ENCODE measurements at regions not wholly inside any gene's neighbourhood (a gene's known extent, or its start where the extent isn't known, plus 50 kb on each side); places are given as distances from the start of the nearest gene placed in this dataset.

DNA sequence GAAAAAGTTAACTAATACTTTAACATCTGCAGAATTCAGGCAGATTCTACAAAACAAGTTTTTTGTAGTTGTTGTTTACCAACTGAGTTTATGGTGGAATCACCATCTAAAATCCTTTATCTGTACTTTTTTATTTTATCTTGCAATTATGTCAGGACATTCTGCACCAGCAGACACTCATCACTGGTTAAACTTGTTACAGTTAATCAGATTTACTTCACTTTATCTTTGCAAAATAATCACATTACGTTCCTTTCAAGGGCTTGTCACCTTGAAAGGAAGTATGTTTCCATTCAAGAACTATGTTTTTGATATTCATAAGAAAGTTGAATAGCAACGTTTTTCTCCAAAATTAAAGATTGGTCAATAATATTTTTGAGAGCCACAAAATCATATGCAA is 796.6 kb upstream of the ROBO1 start:
- no peaks in the 10 kb centered on the region for H3K9me3 ChIP-seq
- no peaks in the 10 kb centered on the region for H3K36me3 ChIP-seq
- no peak overlapping the region for H3K4me3 ChIP-seq
- H3K4me1 ChIP-seq = no peaks in the 10 kb centered on the region
- DNase-seq (ENCODE audit: low spot score in 2 of 2) = no peak
- TF ChIP-seq, protein P1, sequence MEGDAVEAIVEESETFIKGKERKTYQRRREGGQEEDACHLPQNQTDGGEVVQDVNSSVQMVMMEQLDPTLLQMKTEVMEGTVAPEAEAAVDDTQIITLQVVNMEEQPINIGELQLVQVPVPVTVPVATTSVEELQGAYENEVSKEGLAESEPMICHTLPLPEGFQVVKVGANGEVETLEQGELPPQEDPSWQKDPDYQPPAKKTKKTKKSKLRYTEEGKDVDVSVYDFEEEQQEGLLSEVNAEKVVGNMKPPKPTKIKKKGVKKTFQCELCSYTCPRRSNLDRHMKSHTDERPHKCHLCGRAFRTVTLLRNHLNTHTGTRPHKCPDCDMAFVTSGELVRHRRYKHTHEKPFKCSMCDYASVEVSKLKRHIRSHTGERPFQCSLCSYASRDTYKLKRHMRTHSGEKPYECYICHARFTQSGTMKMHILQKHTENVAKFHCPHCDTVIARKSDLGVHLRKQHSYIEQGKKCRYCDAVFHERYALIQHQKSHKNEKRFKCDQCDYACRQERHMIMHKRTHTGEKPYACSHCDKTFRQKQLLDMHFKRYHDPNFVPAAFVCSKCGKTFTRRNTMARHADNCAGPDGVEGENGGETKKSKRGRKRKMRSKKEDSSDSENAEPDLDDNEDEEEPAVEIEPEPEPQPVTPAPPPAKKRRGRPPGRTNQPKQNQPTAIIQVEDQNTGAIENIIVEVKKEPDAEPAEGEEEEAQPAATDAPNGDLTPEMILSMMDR (IDR thresholded peaks at IDR 0.05) = no peak
- TF ChIP-seq EP300 (IDR thresholded peaks at IDR 0.05) (no peak), POLR2AphosphoS5 (IDR thresholded peaks at IDR 0.05) (no peak), POLR2A (IDR thresholded peaks at IDR 0.05) (no peak)
- H3K27ac ChIP-seq = no peak overlapping the region
- 28% methylated on average over 2 of the region's 2 CpGs for WGBS
- H3K27me3 ChIP-seq = no peaks in the 10 kb centered on the region

DNA sequence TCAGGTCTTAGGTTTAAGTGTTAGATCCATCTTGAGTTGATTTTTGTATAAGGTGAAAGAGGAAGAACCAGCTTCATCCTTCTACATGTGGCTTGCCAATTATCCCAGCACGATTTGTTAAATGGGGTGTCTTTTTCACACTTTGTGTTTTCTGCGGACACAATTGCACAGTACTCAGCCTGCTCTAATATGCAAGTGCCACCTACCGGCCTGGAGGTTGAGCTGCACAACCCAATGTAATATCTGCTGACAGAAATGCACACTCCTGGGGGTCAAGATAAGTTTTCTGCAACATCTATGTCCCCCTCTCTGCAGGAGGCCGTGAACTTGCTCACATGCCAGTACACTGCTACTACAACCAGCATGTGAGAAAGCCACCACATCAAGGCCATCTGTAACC is 791.9 kb upstream of the ROBO1 start:
- WGBS = 96% methylated on average over 4 of the region's 4 CpGs
- DNase-seq (ENCODE audit: low spot score in 2 of 2) = no peak
- no peak overlapping the region for H3K27ac ChIP-seq
- TF ChIP-seq EP300 (IDR thresholded peaks at IDR 0.05) (no peak), POLR2A (IDR thresholded peaks at IDR 0.05) (no peak), POLR2AphosphoS5 (IDR thresholded peaks at IDR 0.05) (no peak)
- TF ChIP-seq, protein P1 (IDR thresholded peaks at IDR 0.05) = no peak
- H3K4me1 ChIP-seq = no peaks in the 10 kb centered on the region
- H3K36me3 ChIP-seq = no peaks in the 10 kb centered on the region
- H3K4me3 ChIP-seq = no peak overlapping the region
- H3K9me3 ChIP-seq = no peaks in the 10 kb centered on the region
- H3K27me3 ChIP-seq = no peaks in the 10 kb centered on the region

DNA sequence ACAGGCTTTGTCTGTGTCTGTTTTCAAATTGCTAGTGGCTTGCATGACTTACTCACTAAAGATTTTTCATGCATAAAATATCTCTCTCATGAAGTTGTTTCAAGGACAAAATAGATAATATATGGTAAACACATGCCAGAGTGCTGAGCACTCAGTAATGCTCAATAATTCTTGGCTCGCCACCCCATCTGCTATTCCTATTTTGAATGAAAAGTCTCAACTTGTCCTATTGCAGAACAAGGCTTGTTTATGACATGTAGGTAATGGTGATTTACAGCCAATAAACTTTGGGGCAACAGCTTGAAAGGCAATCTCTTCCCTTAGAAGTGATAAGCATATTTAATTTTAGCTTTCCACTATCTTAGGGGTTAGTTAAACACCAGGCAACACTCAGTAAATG is 789.0 kb upstream of the ROBO1 start:
- Histone ChIP-seq H3K27me3 (no peaks in the 10 kb centered on the region), H3K9me3 (no peaks in the 10 kb centered on the region), H3K4me3 (no peak overlapping the region), H3K27ac (no peak overlapping the region), H3K4me1 (no peaks in the 10 kb centered on the region), H3K36me3 (no peaks in the 10 kb centered on the region)
- TF ChIP-seq POLR2A (IDR thresholded peaks at IDR 0.05) = no peak
- no peak for TF ChIP-seq EP300 (IDR thresholded peaks at IDR 0.05)
- TF ChIP-seq POLR2AphosphoS5 (IDR thresholded peaks at IDR 0.05) = no peak
- TF ChIP-seq, protein P1 (IDR thresholded peaks at IDR 0.05) = no peak
- 27% methylated on average over 1 of the region's 1 CpG for WGBS
- no peak for DNase-seq (ENCODE audit: low spot score in 2 of 2)

DNA sequence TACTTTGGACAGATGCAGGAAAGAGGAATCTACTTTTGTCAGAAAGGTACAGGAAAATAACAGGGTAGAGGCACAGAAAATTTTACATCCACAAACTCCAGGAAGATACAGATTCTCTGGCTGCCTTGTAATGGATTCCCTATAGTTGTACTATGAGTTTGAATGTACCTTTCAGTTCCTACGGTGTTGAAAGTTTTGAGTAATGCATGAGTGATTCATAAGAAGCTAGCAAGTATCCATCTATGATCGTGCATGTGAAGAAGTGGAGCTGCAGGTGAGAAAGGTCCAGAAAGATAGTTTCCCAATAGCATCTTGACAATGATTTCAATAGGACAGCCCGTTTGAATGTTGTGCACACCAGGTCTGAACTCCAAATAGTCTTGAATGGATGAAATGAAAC is 786.5 kb upstream of the ROBO1 start:
- 65% methylated on average over 3 of the region's 3 CpGs for WGBS
- no peak overlapping the region for H3K27ac ChIP-seq
- H3K4me1 ChIP-seq = no peaks in the 10 kb centered on the region
- H3K36me3 ChIP-seq = no peaks in the 10 kb centered on the region
- TF ChIP-seq EP300 (IDR thresholded peaks at IDR 0.05) = no peak
- TF ChIP-seq, protein P1 (IDR thresholded peaks at IDR 0.05) = no peak
- no peak for TF ChIP-seq POLR2A (IDR thresholded peaks at IDR 0.05)
- TF ChIP-seq POLR2AphosphoS5 (IDR thresholded peaks at IDR 0.05) = no peak
- no peaks in the 10 kb centered on the region for H3K27me3 ChIP-seq
- H3K9me3 ChIP-seq = no peaks in the 10 kb centered on the region
- DNase-seq (ENCODE audit: low spot score in 2 of 2) = no peak
- no peak overlapping the region for H3K4me3 ChIP-seq

DNA sequence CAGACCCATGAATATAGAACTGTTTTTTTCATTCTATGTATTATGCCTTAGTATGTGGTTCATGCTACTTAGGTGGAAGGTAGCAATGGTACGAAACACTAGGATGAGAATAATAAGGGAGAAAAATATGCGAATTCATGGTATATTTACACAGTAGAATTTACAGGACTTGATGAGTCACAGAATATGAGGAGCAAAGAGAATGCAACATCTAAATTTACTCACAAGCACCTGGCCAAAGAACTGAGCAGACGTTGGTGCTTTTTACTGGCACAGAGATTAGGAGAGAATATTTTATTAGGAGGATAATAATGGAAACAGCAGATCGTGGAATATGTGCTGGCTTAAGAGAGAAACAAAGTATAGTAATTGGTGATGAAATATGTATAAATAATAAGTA is 785.4 kb upstream of the ROBO1 start:
- no peaks in the 10 kb centered on the region for H3K36me3 ChIP-seq
- TF ChIP-seq POLR2A (IDR thresholded peaks at IDR 0.05) (no peak), EP300 (IDR thresholded peaks at IDR 0.05) (no peak), POLR2AphosphoS5 (IDR thresholded peaks at IDR 0.05) (no peak)
- TF ChIP-seq, protein P1 (IDR thresholded peaks at IDR 0.05) = no peak
- no peaks in the 10 kb centered on the region for H3K9me3 ChIP-seq
- H3K4me1 ChIP-seq = no peaks in the 10 kb centered on the region
- H3K27me3 ChIP-seq = no peaks in the 10 kb centered on the region
- H3K4me3 ChIP-seq = no peak overlapping the region
- no peak overlapping the region for H3K27ac ChIP-seq
- DNase-seq (ENCODE audit: low spot score in 2 of 2) = no peak
- 43% methylated on average over 4 of the region's 4 CpGs for WGBS

Data from suprapubic skin (tissue), 4 donors.